Lower leg skin (tissue), 3 donors: ENCODE measurements at regions not wholly inside any gene's neighbourhood (a gene's known extent, or its start where the extent isn't known, plus 50 kb on each side); places are given as distances from the start of the nearest gene placed in this dataset.

Experiments used
- POLR2A ChIP-seq, 2 donors: fragments of 450-650 bp; IDR thresholded peaks; one replicate each; pipeline ENCODE4 v1.6.1; 2016 to 2017; ENCODE audit warnings: antibody characterized with exemption in 2 of 2, mild to moderate bottlenecking in 1 of 2, moderate library complexity in 1 of 2
- TF ChIP-seq, protein P1 (sequence below), 3 donors: fragments of 450-650 bp; IDR thresholded peaks; one replicate each; pipeline ENCODE4 v1.5.1; 2016; ENCODE audit warnings: antibody characterized with exemption in 3 of 3, mild to moderate bottlenecking in 3 of 3, moderate library complexity in 2 of 3

- no peak for TF ChIP-seq POLR2A (IDR thresholded peaks at IDR 0.05)
- TF ChIP-seq, protein P1, sequence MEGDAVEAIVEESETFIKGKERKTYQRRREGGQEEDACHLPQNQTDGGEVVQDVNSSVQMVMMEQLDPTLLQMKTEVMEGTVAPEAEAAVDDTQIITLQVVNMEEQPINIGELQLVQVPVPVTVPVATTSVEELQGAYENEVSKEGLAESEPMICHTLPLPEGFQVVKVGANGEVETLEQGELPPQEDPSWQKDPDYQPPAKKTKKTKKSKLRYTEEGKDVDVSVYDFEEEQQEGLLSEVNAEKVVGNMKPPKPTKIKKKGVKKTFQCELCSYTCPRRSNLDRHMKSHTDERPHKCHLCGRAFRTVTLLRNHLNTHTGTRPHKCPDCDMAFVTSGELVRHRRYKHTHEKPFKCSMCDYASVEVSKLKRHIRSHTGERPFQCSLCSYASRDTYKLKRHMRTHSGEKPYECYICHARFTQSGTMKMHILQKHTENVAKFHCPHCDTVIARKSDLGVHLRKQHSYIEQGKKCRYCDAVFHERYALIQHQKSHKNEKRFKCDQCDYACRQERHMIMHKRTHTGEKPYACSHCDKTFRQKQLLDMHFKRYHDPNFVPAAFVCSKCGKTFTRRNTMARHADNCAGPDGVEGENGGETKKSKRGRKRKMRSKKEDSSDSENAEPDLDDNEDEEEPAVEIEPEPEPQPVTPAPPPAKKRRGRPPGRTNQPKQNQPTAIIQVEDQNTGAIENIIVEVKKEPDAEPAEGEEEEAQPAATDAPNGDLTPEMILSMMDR (IDR thresholded peaks at IDR 0.05) = no peak
Observed at GRCh38 chr4:25535701-25536473, 119.8 kb upstream of the SLC34A2 start.
